Thyroid gland (tissue), 4 donors: ENCODE measurements at regions not wholly inside any gene's neighbourhood (a gene's known extent, or its start where the extent isn't known, plus 50 kb on each side); places are given as distances from the start of the nearest gene placed in this dataset.

Experiments used
- DNase-seq, 2 donors: peaks; one replicate each; pipeline ENCODE4 v3.0.0-alpha.2; 2019
- H3K27ac ChIP-seq, 3 donors: fragments of 200-600 bp; sonication (generic); 1 replicate in 2 of 3; 2 replicates in 1 of 3; pipeline ENCODE4 v1.5.1; 2016 to 2019; ENCODE audit warnings: mild to moderate bottlenecking in 1 of 3, moderate library complexity in 1 of 3
- H3K27me3 ChIP-seq: fragments of 200-600 bp; sonication (generic); one replicate; pipeline ENCODE4 v1.5.1; 2019
- H3K36me3 ChIP-seq, 2 donors: fragments of 200-600 bp; sonication (generic); one replicate each; pipeline ENCODE4 v1.5.1; 2016 to 2019
- H3K4me1 ChIP-seq, 2 donors: fragments of 200-600 bp; sonication (generic); one replicate each; pipeline ENCODE4 v1.5.1; 2017 to 2019
- H3K4me3 ChIP-seq, 3 donors: fragments of 200-600 bp; sonication (generic); replicated peaks in 1 of 3; 1 replicate in 2 of 3; 2 replicates in 1 of 3; pipeline ENCODE4 v1.5.1; 2016; ENCODE audit warnings: mild to moderate bottlenecking in 1 of 3
- H3K9me3 ChIP-seq: fragments of 200-600 bp; sonication (generic); one replicate; pipeline ENCODE4 v1.5.1; 2017
- CTCF ChIP-seq, 6 experiments: fragments of 200-600 bp in 3 of 6; fragments of 450-650 bp in 3 of 6; sonication (generic) in 3 of 6; IDR thresholded peaks; one replicate each; pipeline ENCODE4 v1.5.1; 2016 to 2019; ENCODE audit warnings: antibody characterized with exemption in 6 of 6, mild to moderate bottlenecking in 2 of 6, inconsistent platforms in 1 of 6, moderate library complexity in 1 of 6
- POLR2A ChIP-seq, 2 donors: fragments of 450-650 bp; IDR thresholded peaks; one replicate each; pipeline ENCODE4 v1.6.1; 2017; ENCODE audit warnings: antibody characterized with exemption in 2 of 2, mild to moderate bottlenecking in 2 of 2, moderate library complexity in 1 of 2
- WGBS, 2 donors: methylation state at CpG; one replicate each; pipeline ENCODE4 v1.1.5; 2017; 5-methylcytosine and 5-hydroxymethylcytosine counted together
- intact Hi-C: fragments of 100-400 bp; cut with DNase I; formaldehyde crosslinking; loops from one replicate; pipeline ENCODE4 v1.15.1; 2023

GRCh38 chr5:15214010-15214409, 286.0 kb upstream of the FBXL7 start:
- Histone ChIP-seq H3K4me3 (no peak overlapping the region), H3K36me3 (no peaks in the 10 kb centered on the region), H3K9me3 (no peaks in the 10 kb centered on the region), H3K4me1 (no peaks in the 10 kb centered on the region), H3K27me3 (no peaks in the 10 kb centered on the region), H3K27ac (no peak overlapping the region)
- TF ChIP-seq CTCF (IDR thresholded peaks at IDR 0.05) = no peak
- TF ChIP-seq POLR2A (IDR thresholded peaks at IDR 0.05) = no peak
- intact Hi-C loops = no loop called here
- 93 to 100% methylated on average over 1 of the region's 1 CpG for WGBS, 2 donors
- no peak for DNase-seq

- H3K27ac ChIP-seq = no peak overlapping the region
- TF ChIP-seq CTCF (IDR thresholded peaks at IDR 0.05) (no peak), POLR2A (IDR thresholded peaks at IDR 0.05) (no peak)
- no peaks in the 10 kb centered on the region for H3K9me3 ChIP-seq
- H3K36me3 ChIP-seq = no peaks in the 10 kb centered on the region
- no peaks in the 10 kb centered on the region for H3K27me3 ChIP-seq
- intact Hi-C loops = no loop called here
- no peaks in the 10 kb centered on the region for H3K4me1 ChIP-seq
- no peak overlapping the region for H3K4me3 ChIP-seq
- DNase-seq = no peak
- 59 to 80% methylated on average over 3 of the region's 3 CpGs for WGBS, 2 donors
Measured at GRCh38 chr5:15209053-15209762, 290.8 kb upstream of the FBXL7 start.

GRCh38 chr5:15206133-15206532, 293.8 kb upstream of the FBXL7 start:
- H3K36me3 ChIP-seq = no peaks in the 10 kb centered on the region
- no peak for TF ChIP-seq CTCF (IDR thresholded peaks at IDR 0.05)
- no peak for TF ChIP-seq POLR2A (IDR thresholded peaks at IDR 0.05)
- intact Hi-C loops = no loop called here
- no peaks in the 10 kb centered on the region for H3K9me3 ChIP-seq
- no peaks in the 10 kb centered on the region for H3K27me3 ChIP-seq
- no peak for DNase-seq
- H3K4me3 ChIP-seq = no peak overlapping the region
- WGBS, 2 donors = 94 to 97% methylated on average over 1 of the region's 1 CpG
- no peaks in the 10 kb centered on the region for H3K4me1 ChIP-seq
- H3K27ac ChIP-seq = no peak overlapping the region

GRCh38 chr5:15203376-15203775, 296.6 kb upstream of the FBXL7 start:
- 90 to 95% methylated on average over 1 of the region's 1 CpG for WGBS, 2 donors
- H3K27ac ChIP-seq = no peak overlapping the region

More at GRCh38 chr5:15203376-15203775, 296.6 kb upstream of the FBXL7 start:
- intact Hi-C loops = no loop called here
- no peak overlapping the region for H3K4me3 ChIP-seq
- no peaks in the 10 kb centered on the region for H3K9me3 ChIP-seq
- no peaks in the 10 kb centered on the region for H3K4me1 ChIP-seq
- H3K27me3 ChIP-seq = no peaks in the 10 kb centered on the region
- TF ChIP-seq POLR2A (IDR thresholded peaks at IDR 0.05) (no peak), CTCF (IDR thresholded peaks at IDR 0.05) (no peak)
- DNase-seq = no peak
- no peaks in the 10 kb centered on the region for H3K36me3 ChIP-seq
